Astrocyte of the spinal cord (primary cell): ENCODE measurements at regions not wholly inside any gene's neighbourhood (a gene's known extent, or its start where the extent isn't known, plus 50 kb on each side); places are given as distances from the start of the nearest gene placed in this dataset.

ENCODE experiments used
- DNase-seq: peaks from one replicate; pipeline ENCODE4 v3.0.0; 2011; ENCODE audit warnings: low read depth, low spot score
- H3K4me3 ChIP-seq: 2 replicates; pipeline ENCODE4 v1.5.1; 2011; ENCODE audit warnings: low read depth, mild to moderate bottlenecking, low read length, moderate library complexity
- in situ Hi-C: cut with HindIII; loops from 2 replicates; pipeline ENCODE4 v1.10.0; 2017; ENCODE audit warnings: low sequenced_read_pairs
- TF ChIP-seq, protein P1 (sequence below): IDR thresholded peaks from 2 replicates; pipeline ENCODE4 v1.5.1; 2012; ENCODE audit warnings: low read depth, mild to moderate bottlenecking, low read length, inconsistent platforms

DNA sequence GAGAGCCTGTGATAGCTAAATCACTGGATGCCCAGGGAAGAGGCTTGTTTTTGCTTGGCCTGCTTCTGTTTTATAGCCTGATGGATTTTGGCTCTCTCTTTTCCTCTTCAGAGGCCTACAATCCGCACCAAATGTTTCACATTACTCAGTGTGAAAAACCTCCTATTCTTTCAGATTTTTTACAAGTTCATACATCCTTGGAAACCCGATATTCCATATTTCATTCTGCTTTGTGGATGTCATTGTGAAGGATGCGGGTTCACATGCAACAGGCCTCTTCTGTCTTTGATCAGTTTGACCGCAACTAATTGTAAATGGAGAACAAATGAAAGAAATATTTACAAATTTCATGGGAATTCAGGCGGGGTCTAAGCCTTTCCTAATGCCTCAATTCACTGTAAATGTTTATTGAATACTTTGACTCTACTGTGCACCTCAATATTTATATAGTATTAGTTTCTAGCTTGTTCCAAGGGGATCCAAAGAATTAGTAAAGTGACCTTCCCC lies 269.9 kb downstream of the DMRT2 start:
- no peak for DNase-seq
- in situ Hi-C loops: no loop called here
- TF ChIP-seq, protein P1, sequence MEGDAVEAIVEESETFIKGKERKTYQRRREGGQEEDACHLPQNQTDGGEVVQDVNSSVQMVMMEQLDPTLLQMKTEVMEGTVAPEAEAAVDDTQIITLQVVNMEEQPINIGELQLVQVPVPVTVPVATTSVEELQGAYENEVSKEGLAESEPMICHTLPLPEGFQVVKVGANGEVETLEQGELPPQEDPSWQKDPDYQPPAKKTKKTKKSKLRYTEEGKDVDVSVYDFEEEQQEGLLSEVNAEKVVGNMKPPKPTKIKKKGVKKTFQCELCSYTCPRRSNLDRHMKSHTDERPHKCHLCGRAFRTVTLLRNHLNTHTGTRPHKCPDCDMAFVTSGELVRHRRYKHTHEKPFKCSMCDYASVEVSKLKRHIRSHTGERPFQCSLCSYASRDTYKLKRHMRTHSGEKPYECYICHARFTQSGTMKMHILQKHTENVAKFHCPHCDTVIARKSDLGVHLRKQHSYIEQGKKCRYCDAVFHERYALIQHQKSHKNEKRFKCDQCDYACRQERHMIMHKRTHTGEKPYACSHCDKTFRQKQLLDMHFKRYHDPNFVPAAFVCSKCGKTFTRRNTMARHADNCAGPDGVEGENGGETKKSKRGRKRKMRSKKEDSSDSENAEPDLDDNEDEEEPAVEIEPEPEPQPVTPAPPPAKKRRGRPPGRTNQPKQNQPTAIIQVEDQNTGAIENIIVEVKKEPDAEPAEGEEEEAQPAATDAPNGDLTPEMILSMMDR: no peak

DNA sequence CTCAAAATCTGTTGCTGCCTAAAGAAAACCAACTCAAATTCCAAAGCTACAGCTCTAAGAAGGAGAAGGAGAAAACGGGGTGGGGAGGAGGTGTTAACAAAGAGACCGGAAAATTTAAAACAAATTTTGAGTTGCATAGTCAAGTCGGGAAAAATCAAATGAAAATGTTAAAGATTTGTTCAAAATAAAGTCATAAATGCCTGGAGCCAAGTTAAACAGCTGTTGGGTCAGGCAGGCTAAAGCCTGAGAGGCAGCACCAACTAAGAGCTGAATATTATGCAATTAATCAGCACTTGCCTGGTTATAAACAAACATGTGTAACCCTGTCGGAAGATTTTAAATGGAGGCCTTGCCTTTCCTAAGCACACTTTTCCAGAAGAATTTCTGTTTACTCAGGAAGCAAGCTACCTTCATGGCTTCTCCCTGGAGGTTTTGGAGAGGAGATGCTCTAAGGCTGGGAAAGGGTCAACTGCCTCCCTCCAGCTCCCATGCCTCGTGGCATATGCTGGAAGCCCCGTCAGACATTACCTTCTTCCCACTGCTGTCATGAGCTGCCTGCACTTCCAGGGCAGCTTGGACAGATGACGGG lies 270.5 kb downstream of the DMRT2 start:
- in situ Hi-C loops: no loop called here
- no peak overlapping the region for H3K4me3 ChIP-seq
- DNase-seq: no peak
- TF ChIP-seq, protein P1: no peak

More for the DNA sequence above, 269.9 kb downstream of the DMRT2 start:
- no peak overlapping the region for H3K4me3 ChIP-seq

DNA sequence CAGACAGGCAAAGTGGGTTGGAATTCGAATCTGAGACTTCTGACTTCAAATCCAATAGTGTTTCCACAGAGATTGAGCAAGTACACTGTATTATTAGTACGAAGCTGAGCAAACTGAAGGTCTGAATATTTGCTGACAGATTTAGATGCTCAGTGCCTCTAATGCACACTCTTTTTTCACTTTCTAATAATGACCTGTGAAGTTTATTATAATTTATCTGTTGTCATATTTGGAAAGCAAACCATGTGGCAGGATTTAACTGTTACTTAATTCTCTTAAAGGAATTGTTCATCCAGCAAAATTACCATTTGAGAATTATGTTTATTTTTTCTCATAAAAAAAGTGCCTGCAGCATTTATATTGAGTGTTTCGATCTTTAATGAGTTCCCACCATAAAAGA lies 277.3 kb downstream of the DMRT2 start:
- in situ Hi-C loops: no loop called here
- no peak overlapping the region for H3K4me3 ChIP-seq
- TF ChIP-seq, protein P1: no peak
- no peak for DNase-seq

DNA sequence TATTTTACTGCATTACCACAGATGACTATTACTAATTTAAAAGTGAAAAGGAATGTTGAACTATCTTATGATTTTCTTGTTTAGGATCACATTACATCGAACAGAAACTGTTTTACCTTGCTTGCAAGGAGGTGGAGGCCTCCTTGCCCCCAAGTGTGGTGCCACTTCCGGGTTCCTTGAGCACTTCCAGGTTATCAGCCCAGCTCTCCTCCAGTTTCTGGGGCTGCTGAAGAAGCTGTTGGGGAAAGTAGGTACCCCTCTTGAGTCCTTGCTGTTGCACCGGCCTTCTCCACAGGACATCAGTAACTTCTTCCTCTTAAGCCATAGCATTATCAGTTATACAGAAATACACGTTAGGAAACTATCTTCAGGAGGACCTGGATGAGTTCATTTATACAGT lies 278.2 kb downstream of the DMRT2 start:
- in situ Hi-C loops: no loop called here
- no peak overlapping the region for H3K4me3 ChIP-seq
- TF ChIP-seq, protein P1: no peak
- DNase-seq: no peak

DNA sequence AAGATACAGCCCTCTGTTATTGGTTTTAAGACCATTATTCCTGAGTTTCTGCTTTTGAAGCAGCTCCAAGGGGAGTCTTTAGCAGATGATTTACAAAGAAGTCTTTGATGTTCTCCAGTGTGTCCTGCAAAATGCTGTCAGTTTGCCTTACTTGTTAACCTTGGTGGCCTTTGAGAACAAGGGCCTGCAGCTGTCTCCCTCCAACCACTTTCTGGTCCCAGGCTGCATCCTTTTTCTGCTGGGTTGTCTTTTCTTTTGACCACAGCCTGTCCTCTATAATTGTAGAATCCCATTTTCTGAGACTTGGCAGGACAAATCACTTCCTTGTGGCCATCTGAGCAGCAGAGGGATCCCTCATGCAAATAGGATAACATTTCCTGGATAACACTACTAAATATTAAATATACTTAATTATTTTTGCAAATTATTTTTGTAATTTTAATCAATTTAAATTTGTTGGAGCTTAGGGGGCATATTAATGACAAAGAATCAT lies 281.4 kb downstream of the DMRT2 start:
- no peak for DNase-seq
- TF ChIP-seq, protein P1: no peak
- H3K4me3 ChIP-seq: no peak overlapping the region
- in situ Hi-C loops: no loop called here

DNA sequence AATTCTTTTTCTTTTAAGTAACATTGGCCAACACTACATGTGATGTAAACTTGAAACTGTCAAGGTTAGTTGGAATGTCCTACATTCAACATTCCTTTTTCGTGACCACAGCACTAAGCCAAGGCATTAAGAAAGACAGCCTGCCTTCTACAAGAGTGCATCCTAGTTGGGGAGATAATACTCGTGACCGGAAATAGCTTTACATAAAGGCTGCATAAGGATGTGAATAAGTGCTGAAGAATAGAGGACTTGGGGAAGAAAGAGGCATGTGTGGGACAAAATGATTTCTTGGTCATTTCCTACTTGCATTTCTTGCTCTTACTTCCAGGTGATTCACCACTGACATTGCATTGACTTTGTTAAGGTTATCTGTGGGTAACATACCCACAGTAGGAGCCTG lies 282.0 kb downstream of the DMRT2 start:
- no peak for DNase-seq
- in situ Hi-C loops: no loop called here
- H3K4me3 ChIP-seq: no peak overlapping the region
- TF ChIP-seq, protein P1: no peak
